SK-N-SH (cell line): ENCODE measurements at regions not wholly inside any gene's neighbourhood (a gene's known extent, or its start where the extent isn't known, plus 50 kb on each side); places are given as distances from the start of the nearest gene placed in this dataset.

ENCODE experiments used
- CTCF ChIA-PET: fragments of 300-600, 350-600 bp; formaldehyde crosslinking; extraction: SDS; loops from one replicate; lab custom pipeline; 2021; lab: Yijun Ruan, JAX
- POLR2A ChIA-PET: fragments of 350-600 bp; sonication (Branson Sonifier 250); formaldehyde crosslinking; extraction: SDS; loops from one replicate; lab custom pipeline; 2020; ENCODE audit warnings: antibody characterized with exemption, inconsistent platforms; lab: Yijun Ruan, JAX
- DNase-seq: peaks from one replicate; pipeline ENCODE4 v3.0.0; 2012
- H2AFZ ChIP-seq: fragments of 200-600 bp; sonication (generic); 2 replicates; pipeline ENCODE4 v1.8.1; 2016; ENCODE audit warnings: antibody characterized with exemption, mild to moderate bottlenecking, low read depth
- H3F3A ChIP-seq: fragments of 200-600 bp; sonication (generic); replicated peaks from 2 replicates; pipeline ENCODE3; 2016; ENCODE audit warnings: antibody characterized with exemption, mild to moderate bottlenecking; ENCODE audit not compliant: insufficient read depth
- H3K27ac ChIP-seq, 2 experiments: fragments of 200-500 bp in 1 of 2; fragments of 200-600 bp in 1 of 2; sonication (Bioruptor generic) in 1 of 2; sonication (generic), shearing (Covaris generic) in 1 of 2; 2 replicates each; pipeline versions ENCODE4 v1.5.1 to v1.6.1; 2014 to 2016; ENCODE audit warnings: low read depth in 2 of 2, inconsistent platforms in 1 of 2, low read length in 1 of 2, mild to moderate bottlenecking in 1 of 2, mixed read lengths in 1 of 2
- H3K27me3 ChIP-seq: fragments of 200-600 bp; sonication (generic), shearing (Covaris generic); 2 replicates; pipeline ENCODE4 v1.6.1; 2016; ENCODE audit warnings: mixed run types; ENCODE audit not compliant: insufficient read depth
- H3K36me3 ChIP-seq, 2 experiments: fragments of 200-500 bp in 1 of 2; fragments of 200-600 bp in 1 of 2; sonication (Bioruptor generic) in 1 of 2; sonication (generic) in 1 of 2; replicated peaks in 1 of 2; 2 replicates each; pipeline versions ENCODE3 to v1.5.1; 2014 to 2016; ENCODE audit warnings: low read length in 1 of 2, mild to moderate bottlenecking in 1 of 2; ENCODE audit not compliant: insufficient read depth in 2 of 2, control insufficient read depth in 1 of 2
- H3K4me1 ChIP-seq, 2 experiments: fragments of 200-500 bp in 1 of 2; fragments of 200-600 bp in 1 of 2; sonication (Bioruptor generic) in 1 of 2; sonication (generic), shearing (Covaris generic) in 1 of 2; 2 replicates each; pipeline versions ENCODE4 v1.5.1 to v1.6.1; 2014 to 2016; ENCODE audit warnings: low read depth in 1 of 2, low read length in 1 of 2, mixed run types in 1 of 2; ENCODE audit not compliant: insufficient read depth in 2 of 2, control insufficient read depth in 1 of 2
- H3K4me2 ChIP-seq: fragments of 200-600 bp; sonication (generic), shearing (Covaris generic); 2 replicates; pipeline ENCODE4 v1.6.1; 2017; ENCODE audit warnings: mixed run types
- H3K4me3 ChIP-seq, 2 experiments: fragments of 200-500 bp in 1 of 2; fragments of 200-600 bp in 1 of 2; sonication (Bioruptor generic) in 1 of 2; sonication (generic), shearing (Covaris generic) in 1 of 2; 2 replicates each; pipeline versions ENCODE4 v1.5.1 to v1.8.1; 2014 to 2016; ENCODE audit warnings: low read depth in 2 of 2, inconsistent platforms in 1 of 2, low read length in 1 of 2, mild to moderate bottlenecking in 1 of 2, mixed read lengths in 1 of 2, moderate library complexity in 1 of 2
- H3K79me2 ChIP-seq: fragments of 200-600 bp; sonication (generic); 2 replicates; pipeline ENCODE4 v1.8.1; 2017; ENCODE audit warnings: mild to moderate bottlenecking; ENCODE audit not compliant: insufficient read depth
- H3K9ac ChIP-seq: fragments of 200-600 bp; sonication (generic); 2 replicates; pipeline ENCODE4 v1.6.1; 2017; ENCODE audit warnings: mixed run types
- H3K9me2 ChIP-seq: fragments of 200-600 bp; sonication (generic); 2 replicates; pipeline ENCODE4 v1.6.1; 2017; ENCODE audit warnings: mixed run types
- H3K9me3 ChIP-seq: fragments of 200-600 bp; sonication (generic); 2 replicates; pipeline ENCODE4 v1.6.1; 2017; ENCODE audit warnings: mixed run types, mild to moderate bottlenecking, moderate library complexity
- H4K20me1 ChIP-seq: fragments of 200-600 bp; sonication (generic); 2 replicates; pipeline ENCODE4 v1.6.1; 2017; ENCODE audit warnings: mild to moderate bottlenecking, mixed run types; ENCODE audit not compliant: insufficient read depth
- FOXM1 ChIP-seq: IDR thresholded peaks from 2 replicates; pipeline ENCODE4 v1.4.0; 2012; ENCODE audit warnings: low read depth, mild to moderate bottlenecking
- GABPA ChIP-seq: IDR thresholded peaks from 2 replicates; pipeline ENCODE4 v1.4.0; 2012; ENCODE audit warnings: low read depth, mild to moderate bottlenecking
- GATA2 ChIP-seq: sonication (generic); formaldehyde crosslinking; IDR thresholded peaks from 2 replicates; pipeline ENCODE4 v1.5.0; 2020; ENCODE audit warnings: mild to moderate bottlenecking, missing genetic modification reagents
- MAX ChIP-seq: IDR thresholded peaks from 2 replicates; pipeline ENCODE4 v1.4.0; 2012; ENCODE audit warnings: low read depth
- NRF1 ChIP-seq: IDR thresholded peaks from 2 replicates; pipeline ENCODE4 v1.6.1; 2012; ENCODE audit warnings: low read depth, mild to moderate bottlenecking, low read length
- POLR2AphosphoS5 ChIP-seq: IDR thresholded peaks from 2 replicates; pipeline ENCODE4 v1.6.1; 2012; ENCODE audit warnings: low read depth, low read length
- RAD21 ChIP-seq: IDR thresholded peaks from 2 replicates; pipeline ENCODE4 v1.6.1; 2012; ENCODE audit warnings: mild to moderate bottlenecking, low read length
- REST ChIP-seq: IDR thresholded peaks from 2 replicates; pipeline ENCODE4 v1.6.1; 2012; ENCODE audit warnings: mild to moderate bottlenecking, low read depth, low read length, moderate library complexity
- SIN3A ChIP-seq: IDR thresholded peaks from 2 replicates; pipeline ENCODE4 v1.6.1; 2012; ENCODE audit warnings: low read depth, mild to moderate bottlenecking, low read length, moderate library complexity, borderline replicate concordance
- SMC3 ChIP-seq: IDR thresholded peaks from 2 replicates; pipeline ENCODE4 v1.6.1; 2012; ENCODE audit warnings: low read depth, low read length, improper control_type of control experiment
- TAF1 ChIP-seq: IDR thresholded peaks from 2 replicates; pipeline ENCODE4 v1.6.1; 2012; ENCODE audit warnings: low read depth, mild to moderate bottlenecking, low read length, moderate library complexity, borderline replicate concordance
- USF1 ChIP-seq: IDR thresholded peaks from 2 replicates; pipeline ENCODE4 v1.4.0; 2012; ENCODE audit warnings: low read depth, borderline replicate concordance
- USF2 ChIP-seq: fragments of 150-350 bp; IDR thresholded peaks from 2 replicates; pipeline ENCODE4 v1.6.1; 2017; ENCODE audit warnings: antibody characterized with exemption, low read length, low read depth, borderline replicate concordance
- ZBTB33 ChIP-seq: IDR thresholded peaks from 2 replicates; pipeline ENCODE4 v1.4.0; 2012; ENCODE audit warnings: low read depth, borderline replicate concordance
- WGBS: methylation state at CpG from one replicate; pipeline ENCODE4 v1.1.6; 2017; ENCODE audit warnings: low lambda C conversion rate; 5-methylcytosine and 5-hydroxymethylcytosine counted together

GRCh38 chr9:87395804-87396479 is 101.7 kb upstream of the DAPK1 start (continued):
- TF ChIP-seq REST, result no peak

- no peak for TF ChIP-seq POLR2AphosphoS5
- no peak for TF ChIP-seq USF2
- TF ChIP-seq GATA2, result no peak
- no peak for TF ChIP-seq FOXM1
- no peak for TF ChIP-seq SMC3
- TF ChIP-seq NRF1, result no peak
- no peak for TF ChIP-seq USF1
- TF ChIP-seq MAX, result no peak
- TF ChIP-seq RAD21, result no peak
- TF ChIP-seq ZBTB33, result no peak
- no peak for TF ChIP-seq GABPA
- no peak for TF ChIP-seq SIN3A
- TF ChIP-seq TAF1, result no peak
- TF ChIP-seq, all 33 proteins: peak for 0
- Histone ChIP-seq H3K4me3 (no peak overlapping the region), H4K20me1 (no peaks in the 10 kb centered on the region), H3K4me1 (peaks cover 0 to 11% of the 10 kb centered on the region in 2 experiments; a peak in 1 of 4 replicates), H3K9me3 (no peaks in the 10 kb centered on the region), H3K4me2 (no peak overlapping the region), H3F3A (no peaks in the 10 kb centered on the region), H3K9me2 (no peaks in the 10 kb centered on the region), H3K36me3 (no peaks in the 10 kb centered on the region), H3K9ac (no peak overlapping the region), H2AFZ (no peak overlapping the region), H3K27me3 (no peaks in the 10 kb centered on the region), H3K79me2 (no peaks in the 10 kb centered on the region), H3K27ac (no peak overlapping the region)
- 60% methylated on average over 7 of the region's 7 CpGs for WGBS
- ChIA-PET POLR2A (no interaction called here), CTCF (no interaction called here)
- DNase-seq, result no peak
Measured at GRCh38 chr9:87401681-87402080, 96.0 kb upstream of the DAPK1 start.
